Astrocyte of the cerebellum (primary cell): ENCODE measurements at regions not wholly inside any gene's neighbourhood (a gene's known extent, or its start where the extent isn't known, plus 50 kb on each side); places are given as distances from the start of the nearest gene placed in this dataset.

Experiments used
- DNase-seq: peaks from one replicate; pipeline ENCODE4 v3.0.0-alpha.2; 2011; ENCODE audit warnings: low read depth
- H3K4me3 ChIP-seq: 2 replicates; pipeline ENCODE4 v1.5.1; 2011; ENCODE audit warnings: mild to moderate bottlenecking, low read depth, low read length, moderate library complexity
- in situ Hi-C: cut with HindIII; loops from 2 replicates; pipeline ENCODE4 v1.10.0; 2017; ENCODE audit warnings: low sequenced_read_pairs
- TF ChIP-seq, protein P1 (sequence below): IDR thresholded peaks from 2 replicates; pipeline ENCODE4 v1.5.1; 2012; ENCODE audit warnings: low read length, low read depth, moderate library complexity, mild to moderate bottlenecking; ENCODE audit errors: missing control alignments

DNA sequence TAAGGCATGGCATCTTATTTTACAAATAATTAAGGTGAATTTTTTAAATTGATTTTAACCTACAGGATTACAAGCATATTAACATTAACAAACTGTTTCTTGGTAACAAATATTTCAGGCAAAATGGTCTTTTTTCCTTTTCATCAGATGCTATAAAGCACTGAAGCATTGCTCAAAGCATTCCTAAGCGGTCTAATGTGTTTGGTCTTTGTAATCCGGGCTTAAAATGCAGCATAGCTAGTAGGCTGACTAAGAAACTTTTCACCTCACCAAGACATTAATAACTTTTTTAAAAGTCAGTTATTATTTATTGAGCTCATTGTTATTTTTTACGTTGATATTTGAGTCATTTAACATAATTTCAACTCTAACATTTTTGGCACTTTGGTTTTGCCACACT is 538.8 kb upstream of the SLC39A10 start:
- TF ChIP-seq, protein P1, sequence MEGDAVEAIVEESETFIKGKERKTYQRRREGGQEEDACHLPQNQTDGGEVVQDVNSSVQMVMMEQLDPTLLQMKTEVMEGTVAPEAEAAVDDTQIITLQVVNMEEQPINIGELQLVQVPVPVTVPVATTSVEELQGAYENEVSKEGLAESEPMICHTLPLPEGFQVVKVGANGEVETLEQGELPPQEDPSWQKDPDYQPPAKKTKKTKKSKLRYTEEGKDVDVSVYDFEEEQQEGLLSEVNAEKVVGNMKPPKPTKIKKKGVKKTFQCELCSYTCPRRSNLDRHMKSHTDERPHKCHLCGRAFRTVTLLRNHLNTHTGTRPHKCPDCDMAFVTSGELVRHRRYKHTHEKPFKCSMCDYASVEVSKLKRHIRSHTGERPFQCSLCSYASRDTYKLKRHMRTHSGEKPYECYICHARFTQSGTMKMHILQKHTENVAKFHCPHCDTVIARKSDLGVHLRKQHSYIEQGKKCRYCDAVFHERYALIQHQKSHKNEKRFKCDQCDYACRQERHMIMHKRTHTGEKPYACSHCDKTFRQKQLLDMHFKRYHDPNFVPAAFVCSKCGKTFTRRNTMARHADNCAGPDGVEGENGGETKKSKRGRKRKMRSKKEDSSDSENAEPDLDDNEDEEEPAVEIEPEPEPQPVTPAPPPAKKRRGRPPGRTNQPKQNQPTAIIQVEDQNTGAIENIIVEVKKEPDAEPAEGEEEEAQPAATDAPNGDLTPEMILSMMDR: no peak
- DNase-seq: no peak
- no peak overlapping the region for H3K4me3 ChIP-seq
- in situ Hi-C loops: no loop called here

DNA sequence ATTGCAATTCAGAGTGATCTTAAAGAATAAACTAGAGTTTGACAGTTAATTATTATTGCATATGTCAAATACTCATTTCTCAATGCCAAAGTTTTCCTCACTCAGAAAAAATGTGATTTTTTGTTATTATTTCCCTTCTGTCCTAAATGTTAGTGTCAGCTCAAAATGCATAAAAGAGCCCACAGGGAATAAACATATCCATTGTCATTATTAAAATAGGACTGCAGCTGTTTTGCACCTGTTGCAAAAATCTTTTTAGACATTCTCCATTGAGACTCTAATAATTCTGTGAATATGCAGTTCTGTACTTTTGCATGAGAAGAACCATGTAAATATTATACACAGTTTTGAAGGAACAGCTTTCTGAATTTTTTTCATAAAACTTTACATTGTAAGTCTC is 540.0 kb upstream of the SLC39A10 start:
- in situ Hi-C loops: no loop called here
- H3K4me3 ChIP-seq: no peak overlapping the region
- TF ChIP-seq, protein P1: no peak
- DNase-seq: no peak

- in situ Hi-C loops: no loop called here
- H3K4me3 ChIP-seq: no peak overlapping the region
- TF ChIP-seq, protein P1: no peak
- DNase-seq: no peak
Measured at GRCh38 chr2:195115738-195116137, 541.3 kb upstream of the SLC39A10 start.

DNA sequence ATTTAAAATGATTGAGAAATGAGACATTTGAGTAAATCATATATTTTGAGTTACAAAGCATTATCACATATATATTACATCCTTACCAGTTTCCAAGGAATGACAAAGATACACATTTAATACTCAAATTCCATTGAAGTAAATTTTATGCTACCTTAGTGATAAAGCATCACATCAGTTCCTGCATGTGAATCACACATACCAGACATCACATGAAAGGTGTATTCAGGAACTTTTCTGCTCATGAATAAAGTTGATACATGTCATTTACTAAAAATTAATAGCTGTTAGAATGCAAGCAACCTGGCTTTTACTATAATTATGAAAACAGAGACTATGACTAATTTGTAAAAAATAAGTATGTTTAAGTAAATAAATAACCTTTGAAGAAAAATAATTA is 548.8 kb upstream of the SLC39A10 start:
- TF ChIP-seq, protein P1: no peak
- in situ Hi-C loops: no loop called here
- no peak for DNase-seq
- H3K4me3 ChIP-seq: no peak overlapping the region

GRCh38 chr2:195106681-195107380 is 550.2 kb upstream of the SLC39A10 start:
- in situ Hi-C loops: no loop called here
- TF ChIP-seq, protein P1: no peak
- H3K4me3 ChIP-seq: no peak overlapping the region
- DNase-seq: no peak

GRCh38 chr2:195105581-195105980 is 551.4 kb upstream of the SLC39A10 start:
- TF ChIP-seq, protein P1: no peak
- no peak for DNase-seq
- in situ Hi-C loops: no loop called here
- no peak overlapping the region for H3K4me3 ChIP-seq

GRCh38 chr2:195094330-195094729 is 562.7 kb upstream of the SLC39A10 start:
- TF ChIP-seq, protein P1: no peak
- DNase-seq: peak; percentile 5
- in situ Hi-C loops: no loop called here
- no peak overlapping the region for H3K4me3 ChIP-seq
